HL-60 (cell line): ENCODE measurements at regions not wholly inside any gene's neighbourhood (a gene's known extent, or its start where the extent isn't known, plus 50 kb on each side); places are given as distances from the start of the nearest gene placed in this dataset.

Source experiments
- DNase-seq, 2 experiments: peaks; one replicate each; pipeline ENCODE4 v3.0.0-alpha.2; 2010 to 2020; ENCODE audit warnings: low read depth in 1 of 2, low spot score in 1 of 2
- H3K27ac ChIP-seq: fragments of 250-450 bp; sonication (Bioruptor Pico); replicated peaks from 2 replicates; pipeline ENCODE4 v1.5.1; 2020; ENCODE audit warnings: mild to moderate bottlenecking, moderate library complexity
- H3K27me3 ChIP-seq: fragments of 250-450 bp; sonication (Bioruptor Pico); 2 replicates; pipeline ENCODE4 v1.5.1; 2021; ENCODE audit warnings: mild to moderate bottlenecking, moderate library complexity; ENCODE audit not compliant: insufficient read depth, poor library complexity, severe bottlenecking
- H3K4me3 ChIP-seq: replicated peaks from 2 replicates; pipeline ENCODE4 v1.5.1; 2011; ENCODE audit warnings: mild to moderate bottlenecking, control low read depth, low read length; ENCODE audit not compliant: insufficient read depth
- CTCF ChIP-seq: IDR thresholded peaks from one replicate; pipeline ENCODE4 v1.5.1; 2011; ENCODE audit warnings: low read length, control low read depth, inconsistent platforms; ENCODE audit not compliant: insufficient read depth
- GABPA ChIP-seq: IDR thresholded peaks from 2 replicates; pipeline ENCODE4 v1.6.1; 2012; ENCODE audit warnings: low read depth
- POLR2AphosphoS5 ChIP-seq: IDR thresholded peaks from 2 replicates; pipeline ENCODE4 v1.6.1; 2012; ENCODE audit warnings: low read depth
- REST ChIP-seq: IDR thresholded peaks from 2 replicates; pipeline ENCODE4 v1.6.1; 2012; ENCODE audit warnings: low read depth; ENCODE audit not compliant: insufficient replicate concordance
- SPI1 ChIP-seq: IDR thresholded peaks from 2 replicates; pipeline ENCODE4 v1.6.1; 2012; ENCODE audit warnings: low read depth, mild to moderate bottlenecking, borderline replicate concordance

GRCh38 chr4:109352941-109353340, 50.5 kb upstream of the COL25A1 start:
- Histone ChIP-seq H3K27ac (no peak overlapping the region), H3K27me3 (no peaks in the 10 kb centered on the region), H3K4me3 (no peak overlapping the region)
- TF ChIP-seq GABPA (no peak), REST (no peak), POLR2AphosphoS5 (no peak), SPI1 (no peak), CTCF (no peak)
- no peak for DNase-seq
